Neural progenitor cell (in vitro differentiated cells): ENCODE measurements at regions not wholly inside any gene's neighbourhood (a gene's known extent, or its start where the extent isn't known, plus 50 kb on each side); places are given as distances from the start of the nearest gene placed in this dataset.

Experiments used
- CTCF ChIP-seq: fragments of 200-600 bp; sonication (generic); IDR thresholded peaks from 2 replicates; pipeline ENCODE4 v1.5.1; 2017; ENCODE audit warnings: antibody characterized with exemption, mild to moderate bottlenecking
- EZH2 ChIP-seq: fragments of 200-600 bp; sonication (generic); IDR thresholded peaks from 2 replicates; pipeline ENCODE4 v1.6.1; 2017; ENCODE audit warnings: antibody characterized with exemption, mild to moderate bottlenecking, moderate library complexity
- EZH2phosphoT487 ChIP-seq: fragments of 200-600 bp; sonication (generic); IDR thresholded peaks from 2 replicates; pipeline ENCODE4 v1.6.1; 2017; ENCODE audit warnings: antibody characterized with exemption

- TF ChIP-seq EZH2 (no peak), CTCF (no peak), EZH2phosphoT487 (no peak)
Observed at GRCh38 chr5:107736638-107737037, 65.9 kb upstream of the EFNA5 start.
